Osteocyte (in vitro differentiated cells): ENCODE measurements at regions not wholly inside any gene's neighbourhood (a gene's known extent, or its start where the extent isn't known, plus 50 kb on each side); places are given as distances from the start of the nearest gene placed in this dataset.

ENCODE experiments used
- DNase-seq: peaks from one replicate; pipeline ENCODE4 v3.0.0; 2021; ENCODE audit warnings: mixed read lengths; ENCODE audit not compliant: unreplicated experiment; ENCODE audit errors: extremely low spot score
- H3K27ac Mint-ChIP-seq: one replicate; pipeline ENCODE4 v1.8.0; 2021; ENCODE audit warnings: mild to moderate bottlenecking, mixed read lengths; ENCODE audit not compliant: unreplicated experiment
- H3K27me3 Mint-ChIP-seq: one replicate; pipeline ENCODE4 v1.8.0; 2021; ENCODE audit warnings: mixed read lengths; ENCODE audit not compliant: unreplicated experiment
- H3K36me3 Mint-ChIP-seq: one replicate; pipeline ENCODE4 v1.8.0; 2021; ENCODE audit warnings: mixed read lengths; ENCODE audit not compliant: unreplicated experiment
- H3K4me1 Mint-ChIP-seq: one replicate; pipeline ENCODE4 v1.8.0; 2021; ENCODE audit warnings: mixed read lengths; ENCODE audit not compliant: unreplicated experiment
- H3K4me3 Mint-ChIP-seq: one replicate; pipeline ENCODE4 v1.8.0; 2021; ENCODE audit warnings: mild to moderate bottlenecking, moderate library complexity, mixed read lengths; ENCODE audit not compliant: unreplicated experiment
- H3K9me3 Mint-ChIP-seq: one replicate; pipeline ENCODE4 v1.8.0; 2021; ENCODE audit warnings: mixed read lengths; ENCODE audit not compliant: unreplicated experiment
- TF ChIP-seq, protein P1 (sequence below): fragments of 200-600 bp; sonication (generic); IDR thresholded peaks from 2 replicates; pipeline ENCODE4 v1.5.0; 2021; ENCODE audit warnings: antibody characterized with exemption, mild to moderate bottlenecking, moderate library complexity

DNA sequence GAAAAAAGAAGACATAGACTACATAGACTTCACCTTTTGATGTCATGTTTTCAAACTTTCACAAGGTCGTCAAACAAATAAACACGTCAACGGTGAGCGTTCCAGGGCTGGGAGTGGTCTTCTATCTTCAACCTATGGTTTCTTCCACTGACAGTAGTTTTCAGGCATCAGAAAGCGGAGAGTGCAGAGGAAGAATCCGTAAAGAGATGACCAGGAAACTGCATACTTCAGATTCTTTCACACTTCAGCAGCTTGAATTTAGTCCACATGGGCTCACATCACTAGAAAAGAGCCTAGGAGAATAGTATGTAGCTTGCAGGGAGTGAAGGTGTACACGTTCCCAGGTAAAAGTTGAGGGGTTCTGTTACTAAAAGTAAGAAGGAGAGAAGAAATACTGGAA, 58.5 kb downstream of the NPY1R start:
- no peak for DNase-seq
- no peaks in the 10 kb centered on the region for H3K36me3 Mint-ChIP-seq

DNA sequence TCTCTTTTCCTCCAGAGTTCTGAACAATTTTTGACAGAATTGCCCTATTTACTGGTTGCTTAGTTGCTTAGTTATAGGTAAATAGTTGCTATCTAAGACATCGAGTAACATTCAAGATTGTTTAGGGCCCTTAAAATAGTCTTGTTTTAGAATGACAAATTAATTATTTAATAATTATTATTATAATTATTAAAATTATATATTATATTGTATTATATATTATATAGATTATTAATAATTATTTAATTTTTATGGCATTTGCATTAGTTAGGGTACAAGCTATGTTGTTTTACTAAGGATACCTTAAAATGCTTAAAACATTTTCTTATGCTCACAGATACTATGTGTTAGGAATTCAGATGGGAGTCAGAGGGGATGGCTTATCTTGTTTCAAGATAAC, 59.2 kb downstream of the NPY1R start:
- Mint-ChIP-seq H3K4me1 (no peaks in the 10 kb centered on the region), H3K27ac (no peak overlapping the region)
- TF ChIP-seq, protein P1, sequence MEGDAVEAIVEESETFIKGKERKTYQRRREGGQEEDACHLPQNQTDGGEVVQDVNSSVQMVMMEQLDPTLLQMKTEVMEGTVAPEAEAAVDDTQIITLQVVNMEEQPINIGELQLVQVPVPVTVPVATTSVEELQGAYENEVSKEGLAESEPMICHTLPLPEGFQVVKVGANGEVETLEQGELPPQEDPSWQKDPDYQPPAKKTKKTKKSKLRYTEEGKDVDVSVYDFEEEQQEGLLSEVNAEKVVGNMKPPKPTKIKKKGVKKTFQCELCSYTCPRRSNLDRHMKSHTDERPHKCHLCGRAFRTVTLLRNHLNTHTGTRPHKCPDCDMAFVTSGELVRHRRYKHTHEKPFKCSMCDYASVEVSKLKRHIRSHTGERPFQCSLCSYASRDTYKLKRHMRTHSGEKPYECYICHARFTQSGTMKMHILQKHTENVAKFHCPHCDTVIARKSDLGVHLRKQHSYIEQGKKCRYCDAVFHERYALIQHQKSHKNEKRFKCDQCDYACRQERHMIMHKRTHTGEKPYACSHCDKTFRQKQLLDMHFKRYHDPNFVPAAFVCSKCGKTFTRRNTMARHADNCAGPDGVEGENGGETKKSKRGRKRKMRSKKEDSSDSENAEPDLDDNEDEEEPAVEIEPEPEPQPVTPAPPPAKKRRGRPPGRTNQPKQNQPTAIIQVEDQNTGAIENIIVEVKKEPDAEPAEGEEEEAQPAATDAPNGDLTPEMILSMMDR: no peak

More for the DNA sequence above, 58.5 kb downstream of the NPY1R start:
- H3K4me3 Mint-ChIP-seq: no peak overlapping the region
- H3K4me1 Mint-ChIP-seq: no peaks in the 10 kb centered on the region
- no peaks in the 10 kb centered on the region for H3K27me3 Mint-ChIP-seq
- TF ChIP-seq, protein P1: no peak
- H3K9me3 Mint-ChIP-seq: no peaks in the 10 kb centered on the region
- H3K27ac Mint-ChIP-seq: no peak overlapping the region

DNA sequence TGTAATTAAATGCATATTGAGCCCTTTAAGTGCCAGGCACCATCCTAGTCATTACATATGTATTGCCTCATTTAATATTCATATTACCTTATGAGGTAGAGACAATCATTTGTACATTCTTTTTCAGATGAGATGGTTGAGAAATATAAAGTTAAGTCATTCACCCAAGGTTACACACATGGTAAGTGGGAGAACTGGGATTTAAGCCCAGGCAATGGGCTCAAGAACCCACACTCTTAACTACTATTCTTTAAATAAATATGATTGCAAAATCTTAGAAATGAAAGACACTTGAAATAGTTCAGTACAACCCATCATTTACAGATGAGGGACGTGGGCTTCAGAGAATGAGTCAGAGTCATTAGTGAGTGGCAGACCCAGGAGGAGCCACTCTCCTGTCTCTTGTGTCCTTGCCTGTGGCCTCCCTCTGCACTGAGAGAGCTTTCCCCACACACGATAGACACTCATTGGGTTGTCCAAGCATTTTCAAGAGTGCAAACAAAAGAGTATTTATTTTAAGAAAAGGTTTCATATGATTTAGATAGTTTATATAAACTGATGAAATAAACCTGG, 60.8 kb downstream of the NPY1R start:
- TF ChIP-seq, protein P1: no peak
- no peak overlapping the region for H3K27ac Mint-ChIP-seq
- H3K9me3 Mint-ChIP-seq: no peaks in the 10 kb centered on the region
- no peaks in the 10 kb centered on the region for H3K4me1 Mint-ChIP-seq
- no peak overlapping the region for H3K4me3 Mint-ChIP-seq
- H3K27me3 Mint-ChIP-seq: no peaks in the 10 kb centered on the region
- H3K36me3 Mint-ChIP-seq: no peaks in the 10 kb centered on the region
- no peak for DNase-seq

More for the DNA sequence above, 59.2 kb downstream of the NPY1R start:
- DNase-seq: no peak
- Mint-ChIP-seq H3K36me3 (no peaks in the 10 kb centered on the region), H3K4me3 (no peak overlapping the region), H3K27me3 (no peaks in the 10 kb centered on the region), H3K9me3 (no peaks in the 10 kb centered on the region)

DNA sequence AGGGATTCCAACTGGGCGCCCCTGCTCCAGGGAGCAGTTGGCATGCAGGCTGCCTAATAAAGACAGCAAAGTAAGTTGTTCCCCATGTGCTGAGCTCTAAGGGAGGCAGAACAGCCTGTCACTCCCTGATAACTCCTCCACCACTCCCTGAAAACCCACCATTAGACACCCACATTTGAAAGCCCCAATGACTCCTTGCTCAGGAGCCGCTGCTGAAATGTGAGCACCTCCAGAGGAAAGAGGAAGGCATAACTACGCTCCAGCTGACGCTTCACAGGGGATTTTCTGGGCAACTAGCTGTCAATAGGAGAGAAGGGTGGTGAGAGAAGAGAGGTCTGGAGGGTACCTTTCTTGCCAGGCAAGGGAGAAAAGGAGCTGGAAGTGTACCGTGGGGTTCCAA, 62.5 kb downstream of the NPY1R start:
- H3K4me1 Mint-ChIP-seq: no peaks in the 10 kb centered on the region
- no peak for DNase-seq
- no peaks in the 10 kb centered on the region for H3K36me3 Mint-ChIP-seq
- TF ChIP-seq, protein P1: no peak
- no peaks in the 10 kb centered on the region for H3K9me3 Mint-ChIP-seq
- no peak overlapping the region for H3K27ac Mint-ChIP-seq
- H3K27me3 Mint-ChIP-seq: no peaks in the 10 kb centered on the region
- no peak overlapping the region for H3K4me3 Mint-ChIP-seq

DNA sequence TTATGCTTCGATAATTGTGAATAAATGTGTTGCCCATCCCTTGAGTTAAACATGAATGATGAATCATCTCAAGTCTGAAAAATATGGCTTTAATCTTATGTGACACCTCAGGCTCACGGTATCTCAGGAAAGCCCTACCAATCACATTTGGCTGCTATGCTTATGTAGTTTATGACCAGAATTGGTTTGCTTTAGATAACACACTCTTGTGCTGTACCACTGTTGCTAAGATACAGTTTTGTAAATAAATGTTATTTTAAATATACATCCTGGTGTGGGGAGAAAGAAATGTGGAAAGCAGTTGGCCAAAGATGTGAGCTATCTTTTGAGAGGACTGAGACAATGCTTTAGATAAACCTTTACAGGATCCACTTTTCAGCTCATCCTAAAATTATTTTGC, 63.2 kb downstream of the NPY1R start:
- Mint-ChIP-seq H3K9me3 (no peaks in the 10 kb centered on the region), H3K27me3 (no peaks in the 10 kb centered on the region), H3K4me3 (no peak overlapping the region), H3K27ac (no peak overlapping the region), H3K36me3 (no peaks in the 10 kb centered on the region), H3K4me1 (no peaks in the 10 kb centered on the region)
- DNase-seq: no peak
- TF ChIP-seq, protein P1: no peak
